ENCODE measurements at regions not wholly inside any gene's neighbourhood (a gene's known extent, or its start where the extent isn't known, plus 50 kb on each side); places are given as distances from the start of the nearest gene placed in this dataset.

DNA sequence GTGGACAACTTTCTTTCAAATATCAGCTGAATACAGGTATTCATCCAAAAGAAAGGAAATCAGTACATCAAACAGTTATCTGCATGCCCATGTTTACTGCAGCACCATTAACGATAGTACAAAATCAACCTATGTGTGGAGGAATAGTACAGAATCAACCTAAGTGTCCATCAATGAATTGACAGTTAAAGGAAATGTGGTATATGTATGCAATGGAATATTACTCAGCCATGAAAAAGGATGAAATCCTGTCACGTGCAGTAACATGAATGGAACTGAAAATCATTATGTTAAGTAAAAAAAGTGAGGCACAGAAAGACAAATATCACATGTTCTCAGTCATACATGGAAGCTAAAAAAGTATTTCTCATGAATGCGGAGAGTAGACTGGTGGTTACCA lies 132.3 kb downstream of the MED15 start:
- H3K9me3 ChIP-seq (ENCODE audit: low read depth, low read length, poor library complexity, severe bottlenecking): no peaks in the 10 kb centered on the region
- TF ChIP-seq, protein P1, sequence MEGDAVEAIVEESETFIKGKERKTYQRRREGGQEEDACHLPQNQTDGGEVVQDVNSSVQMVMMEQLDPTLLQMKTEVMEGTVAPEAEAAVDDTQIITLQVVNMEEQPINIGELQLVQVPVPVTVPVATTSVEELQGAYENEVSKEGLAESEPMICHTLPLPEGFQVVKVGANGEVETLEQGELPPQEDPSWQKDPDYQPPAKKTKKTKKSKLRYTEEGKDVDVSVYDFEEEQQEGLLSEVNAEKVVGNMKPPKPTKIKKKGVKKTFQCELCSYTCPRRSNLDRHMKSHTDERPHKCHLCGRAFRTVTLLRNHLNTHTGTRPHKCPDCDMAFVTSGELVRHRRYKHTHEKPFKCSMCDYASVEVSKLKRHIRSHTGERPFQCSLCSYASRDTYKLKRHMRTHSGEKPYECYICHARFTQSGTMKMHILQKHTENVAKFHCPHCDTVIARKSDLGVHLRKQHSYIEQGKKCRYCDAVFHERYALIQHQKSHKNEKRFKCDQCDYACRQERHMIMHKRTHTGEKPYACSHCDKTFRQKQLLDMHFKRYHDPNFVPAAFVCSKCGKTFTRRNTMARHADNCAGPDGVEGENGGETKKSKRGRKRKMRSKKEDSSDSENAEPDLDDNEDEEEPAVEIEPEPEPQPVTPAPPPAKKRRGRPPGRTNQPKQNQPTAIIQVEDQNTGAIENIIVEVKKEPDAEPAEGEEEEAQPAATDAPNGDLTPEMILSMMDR (conservative IDR thresholded peaks at IDR 0.05; ENCODE audit: low read depth, low read length): no peak
- no peak for TF ChIP-seq EZH2 (IDR thresholded peaks at IDR 0.05; ENCODE audit: borderline replicate concordance, low read depth, low read length, poor library complexity, severe bottlenecking)
- no peaks in the 10 kb centered on the region for H3K36me3 ChIP-seq (ENCODE audit: insufficient read depth, low read length, poor library complexity, severe bottlenecking)
- intact Hi-C loops (cut with micrococcal nuclease; ENCODE audit: unreplicated experiment): no loop called here
- DNase-seq (ENCODE audit: low spot score): no peak
- no peak overlapping the region for H3K27ac ChIP-seq (ENCODE audit: low read depth, low read length, poor library complexity, severe bottlenecking)
- H3K4me3 ChIP-seq (ENCODE audit: low read depth, low read length, poor library complexity, severe bottlenecking): no peak overlapping the region
- ChIA-PET POLR2A (ENCODE audit: low non-redundant PET) (no interaction called here), CTCF (no interaction called here)
- no peaks in the 10 kb centered on the region for H3K27me3 ChIP-seq (replicated peaks; ENCODE audit: insufficient read depth, low read depth, low read length, poor library complexity)
- H3K4me1 ChIP-seq (ENCODE audit: insufficient read depth, low read length, poor library complexity, severe bottlenecking): no peaks in the 10 kb centered on the region
- no TSS peak for BruUV-seq (replicated peaks)

DNA sequence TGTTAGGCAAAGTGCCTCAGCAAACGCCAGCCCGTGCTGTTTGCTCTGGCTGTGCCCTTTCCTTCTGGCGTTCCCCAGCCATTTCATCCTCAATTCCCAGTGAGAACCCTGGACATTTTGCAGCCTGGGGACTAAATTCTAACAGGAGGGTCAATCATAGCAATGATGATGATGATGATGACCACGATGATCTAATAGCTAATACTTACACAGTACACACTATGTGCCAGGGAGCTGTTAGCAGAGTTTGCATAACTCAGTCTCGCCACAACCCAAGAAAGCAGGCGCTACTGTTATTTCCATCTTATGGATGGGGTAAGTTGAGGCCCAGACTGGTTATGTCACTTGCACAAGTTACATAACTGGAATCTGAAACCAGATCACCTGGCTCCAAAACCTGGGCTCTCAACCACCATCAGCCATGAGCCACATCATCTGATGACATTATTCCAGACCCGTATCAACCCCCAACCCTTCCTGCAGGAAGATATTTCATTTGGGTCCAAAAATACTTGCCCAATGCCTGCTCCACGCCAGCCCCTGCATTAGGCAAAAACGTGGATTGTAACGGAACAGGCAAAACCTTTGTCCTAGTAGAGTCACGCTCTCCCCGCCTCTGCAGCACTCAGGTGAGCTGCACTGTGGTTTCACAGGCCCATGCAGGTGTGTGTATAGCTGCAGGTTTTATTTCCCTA lies 132.6 kb upstream of the SERPIND1 start:
- ChIA-PET POLR2A (ENCODE audit: low non-redundant PET) (no interaction called here), CTCF (no interaction called here)
- Histone ChIP-seq H3K36me3 (ENCODE audit: insufficient read depth, low read length, poor library complexity, severe bottlenecking) (no peaks in the 10 kb centered on the region), H3K4me1 (ENCODE audit: insufficient read depth, low read length, poor library complexity, severe bottlenecking) (no peaks in the 10 kb centered on the region), H3K4me3 (ENCODE audit: low read depth, low read length, poor library complexity, severe bottlenecking) (no peak overlapping the region), H3K27ac (ENCODE audit: low read depth, low read length, poor library complexity, severe bottlenecking) (no peak overlapping the region), H3K27me3 (replicated peaks; ENCODE audit: insufficient read depth, low read depth, low read length, poor library complexity) (no peaks in the 10 kb centered on the region), H3K9me3 (ENCODE audit: low read depth, low read length, poor library complexity, severe bottlenecking) (no peaks in the 10 kb centered on the region)
- TF ChIP-seq, protein P1 (conservative IDR thresholded peaks at IDR 0.05; ENCODE audit: low read depth, low read length): no peak
- no peak for TF ChIP-seq EZH2 (IDR thresholded peaks at IDR 0.05; ENCODE audit: borderline replicate concordance, low read depth, low read length, poor library complexity, severe bottlenecking)
- DNase-seq (ENCODE audit: low spot score): no peak
- BruUV-seq (replicated peaks): no TSS peak
- intact Hi-C loops (cut with micrococcal nuclease; ENCODE audit: unreplicated experiment): no loop called here

GRCh38 chr22:20641919-20642579 lies 131.9 kb upstream of the SERPIND1 start:
- no peak for TF ChIP-seq EZH2 (IDR thresholded peaks at IDR 0.05; ENCODE audit: borderline replicate concordance, low read depth, low read length, poor library complexity, severe bottlenecking)
- TF ChIP-seq, protein P1 (conservative IDR thresholded peaks at IDR 0.05; ENCODE audit: low read depth, low read length): no peak
- Histone ChIP-seq H3K27ac (ENCODE audit: low read depth, low read length, poor library complexity, severe bottlenecking) (no peak overlapping the region), H3K9me3 (ENCODE audit: low read depth, low read length, poor library complexity, severe bottlenecking) (no peaks in the 10 kb centered on the region), H3K4me3 (ENCODE audit: low read depth, low read length, poor library complexity, severe bottlenecking) (no peak overlapping the region), H3K36me3 (ENCODE audit: insufficient read depth, low read length, poor library complexity, severe bottlenecking) (no peaks in the 10 kb centered on the region), H3K27me3 (replicated peaks; ENCODE audit: insufficient read depth, low read depth, low read length, poor library complexity) (no peaks in the 10 kb centered on the region), H3K4me1 (ENCODE audit: insufficient read depth, low read length, poor library complexity, severe bottlenecking) (no peaks in the 10 kb centered on the region)
- POLR2A ChIA-PET (ENCODE audit: low non-redundant PET): no interaction called here
- intact Hi-C loops (cut with micrococcal nuclease; ENCODE audit: unreplicated experiment): no loop called here
- CTCF ChIA-PET: no interaction called here
- DNase-seq (ENCODE audit: low spot score): no peak
- BruUV-seq (replicated peaks): no TSS peak

All from A673 (cell line).